Colonic mucosa (tissue), 4 donors: ENCODE measurements at regions not wholly inside any gene's neighbourhood (a gene's known extent, or its start where the extent isn't known, plus 50 kb on each side); places are given as distances from the start of the nearest gene placed in this dataset.

Source experiments
- DNase-seq: peaks from one replicate; pipeline ENCODE4 v3.0.0-alpha.2; 2020
- H3K27ac ChIP-seq: fragments of 200-600 bp; one replicate; pipeline ENCODE4 v1.8.0; 2021
- H3K27me3 ChIP-seq: fragments of 200-600 bp; one replicate; pipeline ENCODE4 v1.8.0; 2021
- H3K36me3 ChIP-seq: fragments of 200-600 bp; one replicate; pipeline ENCODE4 v1.8.0; 2021
- H3K4me1 ChIP-seq: fragments of 200-600 bp; one replicate; pipeline ENCODE4 v1.8.0; 2021; ENCODE audit warnings: mild to moderate bottlenecking
- H3K4me3 ChIP-seq: fragments of 200-600 bp; one replicate; pipeline ENCODE4 v1.8.0; 2021
- H3K9ac ChIP-seq, 2 donors: one replicate each; pipeline ENCODE4 v1.7.0; 2013; ENCODE audit warnings: control low read depth in 2 of 2, low read depth in 2 of 2, low read length in 2 of 2
- H3K9me3 ChIP-seq: fragments of 200-600 bp; one replicate; pipeline ENCODE4 v1.8.0; 2021
- CTCF ChIP-seq: fragments of 200-600 bp; IDR thresholded peaks from one replicate; pipeline ENCODE4 v1.8.0; 2022; ENCODE audit warnings: antibody characterized with exemption, mild to moderate bottlenecking
- intact Hi-C: fragments of 100-400 bp; cut with DNase I; formaldehyde crosslinking; loops from one replicate; pipeline ENCODE4 v1.14.1; 2022
- donor health status: healthy.
- donor health status: DM: no; HTN: no; CAD: no.
- donor health status: DM: no; HTN: no; CAD: no.

DNA sequence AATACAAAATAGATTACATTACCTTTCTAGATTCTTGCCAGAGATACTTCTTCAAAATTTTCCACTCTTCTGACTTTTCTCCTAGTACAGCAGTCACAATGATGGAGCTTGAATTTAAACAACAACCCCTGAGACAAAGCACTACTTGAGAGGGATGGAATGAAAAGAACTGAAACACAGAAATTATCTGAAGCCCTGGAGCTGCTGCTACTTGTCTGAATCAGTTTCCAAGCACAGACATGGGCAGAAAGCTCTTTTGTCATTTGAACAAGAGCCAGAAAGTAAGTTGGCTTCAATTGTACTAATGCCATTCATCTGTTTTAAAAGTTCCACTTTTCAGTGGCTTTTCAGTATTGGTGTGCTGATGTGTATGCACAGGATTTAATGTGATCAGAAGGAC, 718.5 kb upstream of the ARPP21 start:
- Histone ChIP-seq H3K27ac (no peak overlapping the region), H3K36me3 (no peaks in the 10 kb centered on the region), H3K9ac (no peak overlapping the region), H3K9me3 (no peaks in the 10 kb centered on the region), H3K27me3 (no peaks in the 10 kb centered on the region), H3K4me3 (no peak overlapping the region), H3K4me1 (no peaks in the 10 kb centered on the region)
- DNase-seq = no peak
- intact Hi-C loops = no loop called here
- no peak for TF ChIP-seq CTCF

DNA sequence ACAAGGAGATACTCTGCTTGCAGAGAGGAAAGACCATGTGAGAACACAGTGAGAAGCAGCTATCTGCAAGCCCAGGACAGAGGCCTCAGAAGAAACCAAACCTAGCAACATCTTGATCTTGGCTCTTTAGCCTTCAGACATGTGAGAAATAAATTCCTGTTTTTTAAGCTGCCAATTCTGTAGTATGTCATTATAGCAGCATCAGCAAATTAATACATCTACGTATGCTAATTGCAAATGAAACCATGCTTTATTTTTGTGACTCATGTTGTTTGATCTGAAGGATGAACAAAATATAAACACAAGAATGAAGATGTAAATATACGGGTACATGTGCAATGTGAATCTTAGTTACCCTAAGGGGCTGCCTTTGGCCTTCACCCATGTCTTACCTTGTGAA, 714.4 kb upstream of the ARPP21 start:
- Histone ChIP-seq H3K36me3 (no peaks in the 10 kb centered on the region), H3K4me3 (no peak overlapping the region), H3K4me1 (no peaks in the 10 kb centered on the region), H3K9ac (no peak overlapping the region), H3K27me3 (no peaks in the 10 kb centered on the region), H3K27ac (no peak overlapping the region), H3K9me3 (no peaks in the 10 kb centered on the region)
- intact Hi-C loops = no loop called here
- DNase-seq = no peak
- no peak for TF ChIP-seq CTCF

DNA sequence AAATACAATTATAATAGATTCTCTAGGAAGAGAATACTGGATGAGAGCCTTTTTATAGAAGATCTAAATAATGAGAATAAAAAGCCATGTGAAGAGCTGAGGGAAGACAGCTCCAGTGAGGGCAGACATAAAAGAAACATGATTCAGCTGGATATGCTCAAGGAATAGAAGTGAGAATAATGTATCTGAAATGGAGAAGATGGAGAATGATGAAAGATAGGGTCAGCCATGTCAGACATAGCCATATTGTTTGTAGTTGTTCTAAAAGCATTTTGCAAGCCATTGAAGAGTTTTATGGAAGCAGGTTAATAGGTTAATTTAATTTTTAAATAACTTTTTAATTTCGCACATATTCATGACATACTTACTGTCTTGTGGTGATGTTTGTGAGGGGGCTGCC, 713.5 kb upstream of the ARPP21 start:
- H3K36me3 ChIP-seq = no peaks in the 10 kb centered on the region
- no peak for TF ChIP-seq CTCF
- no peaks in the 10 kb centered on the region for H3K9me3 ChIP-seq
- no peaks in the 10 kb centered on the region for H3K4me1 ChIP-seq
- H3K27ac ChIP-seq = no peak overlapping the region
- H3K9ac ChIP-seq = no peak overlapping the region
- no peak for DNase-seq
- no peaks in the 10 kb centered on the region for H3K27me3 ChIP-seq
- no peak overlapping the region for H3K4me3 ChIP-seq
- intact Hi-C loops = no loop called here

DNA sequence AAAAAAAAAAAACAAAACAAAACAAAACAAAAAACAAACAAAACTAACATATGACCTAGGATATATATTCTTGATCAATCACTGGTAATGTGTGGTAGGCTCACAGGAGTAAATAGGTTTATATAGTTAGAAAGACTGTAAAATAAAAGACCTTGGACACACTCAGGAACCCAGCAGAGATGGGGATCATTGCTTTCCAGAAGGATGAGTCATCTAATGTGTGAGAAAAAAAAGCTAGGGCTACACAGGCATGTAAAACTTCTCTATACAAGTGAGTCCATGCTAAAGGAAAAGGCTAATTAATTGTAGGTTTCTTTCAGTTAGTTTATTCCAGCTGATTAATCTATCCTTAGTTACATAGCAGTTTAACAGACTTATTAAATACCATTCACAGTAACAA, 710.3 kb upstream of the ARPP21 start:
- no peaks in the 10 kb centered on the region for H3K4me1 ChIP-seq
- no peaks in the 10 kb centered on the region for H3K9me3 ChIP-seq
- H3K9ac ChIP-seq = no peak overlapping the region
- TF ChIP-seq CTCF = no peak
- DNase-seq = no peak
- H3K27me3 ChIP-seq = no peaks in the 10 kb centered on the region
- no peak overlapping the region for H3K4me3 ChIP-seq
- intact Hi-C loops = no loop called here
- H3K36me3 ChIP-seq = no peaks in the 10 kb centered on the region
- no peak overlapping the region for H3K27ac ChIP-seq

DNA sequence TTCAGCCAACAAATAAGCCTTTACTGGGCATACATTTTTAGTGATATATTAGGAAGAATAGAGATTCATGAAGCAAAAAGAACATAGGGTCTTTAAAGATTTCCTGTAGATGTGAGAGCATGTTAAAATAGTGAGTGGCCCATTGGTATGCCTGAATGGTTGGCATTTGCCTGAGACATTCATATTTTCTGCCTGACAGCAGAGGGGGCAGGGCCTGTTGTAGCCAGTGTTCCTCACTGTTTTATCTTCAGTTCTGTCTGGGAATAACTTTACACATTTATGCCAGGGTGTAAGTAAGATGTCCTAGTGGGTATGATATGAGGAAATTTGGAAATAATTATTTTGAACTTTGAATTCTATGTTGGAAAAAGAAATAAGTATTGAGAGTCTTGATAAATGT, 704.7 kb upstream of the ARPP21 start:
- Histone ChIP-seq H3K27me3 (no peaks in the 10 kb centered on the region), H3K36me3 (no peaks in the 10 kb centered on the region), H3K9me3 (no peaks in the 10 kb centered on the region), H3K4me1 (no peaks in the 10 kb centered on the region), H3K4me3 (no peak overlapping the region), H3K9ac (no peak overlapping the region), H3K27ac (no peak overlapping the region)
- intact Hi-C loops = no loop called here
- DNase-seq = no peak
- no peak for TF ChIP-seq CTCF

DNA sequence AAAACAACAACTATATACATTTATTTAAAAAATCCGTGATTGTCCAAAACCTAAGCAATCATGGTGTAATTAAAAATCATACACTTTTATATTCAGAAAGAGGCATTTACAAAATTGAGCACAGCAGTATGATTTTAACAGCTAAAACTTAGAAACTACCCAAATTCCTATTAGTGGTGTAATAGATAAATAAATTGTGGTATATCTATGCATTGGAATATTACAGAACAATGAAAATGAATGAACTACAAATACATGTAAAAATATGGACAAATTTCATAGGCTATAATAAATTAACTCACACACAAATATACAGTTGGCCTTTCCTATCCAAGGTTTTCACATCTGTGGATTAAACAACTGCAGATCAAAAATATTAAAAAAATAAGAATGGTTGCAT, 700.5 kb upstream of the ARPP21 start:
- Histone ChIP-seq H3K27me3 (no peaks in the 10 kb centered on the region), H3K9ac (no peak overlapping the region), H3K27ac (no peak overlapping the region), H3K4me1 (no peaks in the 10 kb centered on the region), H3K9me3 (no peaks in the 10 kb centered on the region), H3K36me3 (no peaks in the 10 kb centered on the region), H3K4me3 (no peak overlapping the region)
- TF ChIP-seq CTCF = no peak
- DNase-seq = no peak
- intact Hi-C loops = no loop called here
